GM18511 (cell line): ENCODE measurements at regions not wholly inside any gene's neighbourhood (a gene's known extent, or its start where the extent isn't known, plus 50 kb on each side); places are given as distances from the start of the nearest gene placed in this dataset.
"Not testable (repeated sequence)": the region's sequence is repeated elsewhere in the genome, so short reads cannot be mapped to it uniquely, and the experiment has no call there.

Source experiments
- ATAC-seq: cut with Tn5 transposase; IDR thresholded peaks from one replicate; pipeline ENCODE4 v1.9.1; 2021; ENCODE audit warnings: mild to moderate bottlenecking, moderate library complexity; ENCODE audit not compliant: unreplicated experiment

DNA sequence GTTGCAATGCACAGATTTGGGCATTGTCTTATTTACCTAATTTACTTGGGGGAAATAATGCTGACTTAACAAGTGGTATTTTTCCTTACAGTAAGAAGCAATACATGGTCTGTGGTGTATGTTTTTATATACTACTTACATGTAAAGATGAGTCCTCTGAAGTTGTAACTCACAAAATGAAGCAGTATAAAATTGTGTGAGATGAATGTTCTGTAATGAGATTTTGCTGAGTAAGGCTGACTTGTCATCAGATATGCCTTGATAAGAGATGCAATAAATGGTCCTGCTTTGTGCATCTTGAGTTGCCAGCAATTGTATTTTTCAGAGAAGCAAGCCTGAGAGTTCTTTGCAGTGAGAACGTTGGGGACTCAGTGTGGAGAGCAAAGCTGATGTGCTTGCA is 92.2 kb upstream of the GNAQ start:
- ATAC-seq: no peak

DNA sequence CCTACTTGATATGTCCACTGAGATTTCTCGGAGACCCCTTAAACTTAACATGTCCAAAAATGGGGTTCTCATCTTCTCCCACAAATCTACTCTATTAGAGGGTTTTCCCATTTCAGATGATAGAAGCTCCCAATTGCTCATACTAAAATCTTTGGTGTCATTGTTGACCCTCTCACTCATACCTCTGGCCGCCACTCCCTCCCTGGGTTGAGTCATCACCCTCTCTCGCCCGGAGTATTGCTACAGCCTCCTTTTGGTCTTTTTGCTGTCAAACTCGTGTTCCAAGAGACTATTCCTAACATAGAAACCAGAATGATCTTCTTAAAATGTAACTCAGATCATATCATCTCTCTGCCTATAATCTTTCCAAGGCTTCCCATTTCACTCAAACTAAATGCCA is 91.0 kb upstream of the GNAQ start:
- ATAC-seq: no peak

DNA sequence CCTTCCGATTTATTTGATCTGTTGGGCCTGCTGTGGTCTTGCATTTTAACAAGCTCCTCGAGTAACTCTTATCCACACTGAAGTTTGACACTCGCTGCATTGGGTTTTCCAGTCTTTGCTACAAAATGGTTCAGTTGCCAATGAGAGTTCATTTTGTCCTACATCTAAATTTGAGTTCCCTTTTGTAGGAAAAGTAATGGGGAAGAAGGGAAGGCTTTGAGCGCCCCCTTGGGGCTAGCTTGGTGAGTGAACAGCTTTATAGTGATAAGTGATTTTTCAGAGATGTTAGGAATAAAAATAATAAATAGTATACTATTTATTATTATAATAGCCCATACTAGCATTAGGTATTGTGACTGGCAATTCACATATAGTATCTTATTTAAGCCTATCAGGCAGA is 89.9 kb upstream of the GNAQ start:
- no peak for ATAC-seq

DNA sequence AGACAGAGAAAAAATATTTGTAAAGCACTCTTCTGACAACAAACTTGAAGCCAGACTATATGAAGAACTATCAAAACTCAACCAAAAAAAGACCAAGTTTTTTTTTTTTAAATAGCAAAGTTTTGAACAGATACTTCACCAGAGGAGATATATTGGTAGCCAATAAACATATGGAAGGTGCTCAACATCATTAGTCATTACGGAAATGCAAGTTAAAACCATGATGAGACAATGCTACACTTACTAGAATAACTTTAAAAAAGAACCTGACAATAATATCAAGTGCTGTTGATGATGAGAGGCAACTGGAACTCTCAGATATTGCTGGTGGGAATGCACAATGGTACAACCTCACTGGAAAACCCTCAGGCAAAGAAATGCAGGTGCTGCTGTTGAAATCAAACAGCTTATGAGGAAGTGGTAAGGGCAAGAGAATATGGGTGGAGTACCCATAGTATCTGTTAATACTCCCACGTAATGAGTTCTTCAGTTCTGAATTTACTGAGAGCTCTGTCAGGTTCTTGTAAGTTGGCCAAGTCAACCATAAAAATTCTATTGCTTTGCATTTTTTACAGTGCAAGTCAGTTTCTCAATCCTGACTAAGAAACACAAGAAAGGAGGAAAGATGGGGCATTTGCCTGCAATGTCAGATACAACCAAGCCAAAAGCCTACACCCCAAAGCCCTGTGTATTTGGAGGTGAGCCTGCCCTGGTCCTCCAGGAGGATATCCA is 87.3 kb upstream of the GNAQ start:
- ATAC-seq: peak; percentile 95

DNA sequence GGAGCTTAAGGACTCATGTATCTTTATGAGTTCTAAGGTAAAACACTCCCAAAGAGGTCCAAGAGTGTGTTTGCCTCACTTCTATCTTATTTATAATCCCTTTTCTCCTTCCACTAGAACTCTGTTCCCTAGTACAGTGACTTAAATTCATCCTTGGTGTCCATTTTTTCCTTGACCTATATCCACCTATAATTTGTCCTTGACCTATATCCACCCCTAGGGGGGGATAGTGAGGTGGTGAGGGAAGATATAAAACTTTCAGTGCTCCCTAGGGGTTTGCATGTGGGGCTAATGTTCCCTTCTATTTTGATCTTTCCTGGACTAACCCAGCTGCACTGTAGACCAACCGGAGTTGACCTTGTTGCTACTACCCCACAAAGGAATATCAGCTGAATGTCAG is 83.5 kb upstream of the GNAQ start:
- no peak for ATAC-seq

DNA sequence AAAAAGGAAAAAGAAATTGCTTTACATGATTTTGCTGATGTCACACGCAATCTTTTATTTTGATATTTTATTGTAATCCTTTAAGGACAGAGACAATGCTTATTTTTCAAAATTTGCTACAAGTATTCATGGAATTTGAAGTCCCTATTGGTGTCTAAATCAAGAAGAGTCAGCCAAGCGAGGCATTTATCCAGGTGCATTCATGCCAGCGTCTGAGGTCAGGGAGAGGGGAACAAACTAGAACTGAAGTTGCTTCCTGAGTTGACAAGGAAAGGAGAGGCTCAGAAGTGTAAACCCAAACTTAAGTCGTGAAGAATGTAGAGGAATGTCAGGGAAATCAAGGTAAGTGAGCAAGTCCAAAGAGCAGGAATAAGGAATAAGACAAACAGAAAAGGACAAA is 83.0 kb upstream of the GNAQ start:
- ATAC-seq: no peak

DNA sequence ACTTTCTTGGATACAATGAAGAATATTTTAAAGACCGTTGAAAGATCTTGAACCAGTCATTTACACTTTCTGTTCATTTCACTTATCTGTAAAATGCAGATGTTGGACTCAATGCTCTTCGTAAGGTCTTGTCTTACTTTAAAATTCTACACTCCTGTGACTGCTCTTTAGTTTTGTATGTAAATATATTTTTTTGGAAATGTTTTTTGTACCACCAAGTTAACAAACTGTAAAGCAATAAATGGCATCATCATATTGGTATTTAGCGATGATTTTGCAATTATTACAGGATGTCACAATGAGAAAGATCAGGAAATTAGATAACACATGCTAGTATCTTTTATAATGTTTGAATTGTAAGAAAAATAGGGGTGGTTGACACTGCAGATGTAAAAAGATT is 80.8 kb upstream of the GNAQ start:
- ATAC-seq: no peak

DNA sequence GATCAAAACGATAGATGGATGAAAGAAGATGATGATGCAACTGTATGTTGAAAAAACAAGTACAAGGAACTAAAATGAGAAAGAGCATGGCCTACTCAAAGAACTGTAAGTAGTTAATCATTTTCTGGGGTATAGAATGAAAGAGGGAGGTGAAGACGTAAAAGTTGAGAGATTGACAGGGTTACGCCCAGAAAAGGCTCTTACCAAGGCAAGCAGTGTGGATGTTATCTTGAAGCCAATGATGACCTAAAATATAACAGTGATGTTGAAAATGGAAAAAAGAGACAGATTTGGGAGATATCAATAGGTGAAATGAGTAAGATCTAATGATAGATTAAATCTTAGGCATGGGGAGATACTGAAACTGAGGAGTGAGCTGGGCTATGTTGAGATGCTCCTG is 80.4 kb upstream of the GNAQ start:
- ATAC-seq: no peak

DNA sequence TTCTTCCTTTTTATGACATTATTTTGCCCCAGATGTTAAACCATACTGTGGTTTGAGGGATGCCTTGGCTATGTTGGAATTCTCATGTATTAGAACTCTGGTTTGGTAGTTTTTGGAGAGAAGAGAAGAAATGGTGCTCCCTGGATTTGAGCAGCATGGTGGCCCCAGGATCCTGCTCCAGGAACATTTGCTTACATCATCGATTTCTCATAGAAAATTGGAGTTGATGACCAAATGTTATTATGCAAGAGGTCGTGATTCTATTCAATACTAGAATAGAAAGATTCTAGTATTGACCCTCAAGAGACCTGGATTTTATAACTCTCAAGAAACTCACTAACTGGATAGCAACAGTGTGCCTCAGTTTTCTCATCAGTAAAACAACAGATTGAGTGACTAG is 77.5 kb upstream of the GNAQ start:
- no peak for ATAC-seq

DNA sequence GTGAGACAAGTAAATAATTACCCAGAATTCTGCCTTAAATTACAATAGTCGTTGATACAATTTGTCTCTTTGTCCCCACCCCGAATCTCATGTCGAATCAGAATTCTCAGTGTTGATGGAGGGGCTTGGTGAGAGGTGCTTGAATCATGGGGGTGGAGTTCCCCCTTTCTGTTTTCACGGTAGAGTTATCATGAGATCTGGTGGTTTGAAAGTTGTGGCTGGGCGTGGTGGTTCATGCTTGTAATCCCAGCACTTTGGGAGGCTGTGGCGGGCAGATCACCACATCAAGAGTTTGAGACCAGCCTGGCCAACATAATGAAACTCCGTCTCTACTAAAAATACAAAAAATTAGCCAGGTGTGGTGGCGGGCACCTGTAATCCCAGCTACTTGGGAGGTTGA is 75.0 kb upstream of the GNAQ start:
- ATAC-seq: not testable (repeated sequence)

DNA sequence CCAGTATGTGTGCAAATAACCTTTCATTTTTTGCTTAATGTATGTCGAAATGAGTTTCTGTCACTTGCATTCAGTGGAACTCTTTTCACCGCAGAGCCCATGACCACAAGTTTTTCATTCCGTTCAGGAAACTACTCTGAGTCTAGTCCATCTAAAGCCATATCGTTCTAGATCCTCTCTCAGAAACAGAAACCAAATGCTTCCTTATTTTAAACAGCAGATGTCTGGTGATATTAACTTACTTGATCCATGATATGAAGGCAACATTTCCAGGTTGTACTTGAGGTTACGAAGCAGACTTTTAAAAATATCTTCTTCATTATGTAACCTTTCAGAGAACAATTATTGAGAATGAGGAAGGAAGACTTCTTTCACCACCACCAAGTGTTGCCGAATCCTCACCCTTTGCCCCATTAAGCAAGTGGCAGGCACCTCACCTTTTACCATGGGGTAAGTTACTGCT is 72.4 kb upstream of the GNAQ start:
- peak; percentile 87 for ATAC-seq

DNA sequence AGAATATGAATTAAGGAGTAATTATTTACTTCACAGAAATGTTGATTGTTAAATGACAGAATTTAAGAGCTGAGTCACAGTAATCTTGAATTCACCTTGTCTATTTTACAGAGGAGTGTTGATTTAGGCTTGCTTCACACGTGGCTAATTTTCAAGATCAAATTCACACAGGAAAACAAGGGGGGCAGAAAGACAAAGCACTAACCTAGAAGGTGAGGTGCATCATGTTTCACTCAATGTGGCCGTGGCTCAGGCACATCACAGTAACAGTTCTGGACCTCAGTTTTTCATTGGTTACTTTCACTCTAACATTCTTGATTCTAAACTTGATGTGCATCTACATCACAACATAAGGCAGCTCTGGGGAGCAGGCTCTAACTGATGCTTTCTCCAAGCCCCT is 69.6 kb upstream of the GNAQ start:
- no peak for ATAC-seq

DNA sequence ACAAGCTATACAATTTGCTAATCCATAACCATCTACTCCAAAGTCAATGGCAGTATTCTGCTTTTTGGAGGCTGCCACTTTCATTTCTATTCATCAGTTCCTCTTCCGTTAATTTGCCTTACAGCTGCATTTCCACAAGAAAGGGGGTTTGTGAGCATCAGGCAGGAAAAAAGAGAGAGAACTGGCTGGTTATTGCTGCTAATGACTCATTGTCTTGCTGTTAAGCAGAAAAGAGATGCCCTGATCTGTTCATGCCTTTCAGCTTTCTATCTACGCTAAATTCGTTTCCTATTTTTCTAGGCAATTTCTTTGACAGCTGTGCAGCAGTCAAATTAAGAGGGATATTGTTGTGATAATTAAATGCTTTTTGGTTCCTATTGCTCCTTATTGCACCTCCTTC is 65.9 kb upstream of the GNAQ start:
- no peak for ATAC-seq

DNA sequence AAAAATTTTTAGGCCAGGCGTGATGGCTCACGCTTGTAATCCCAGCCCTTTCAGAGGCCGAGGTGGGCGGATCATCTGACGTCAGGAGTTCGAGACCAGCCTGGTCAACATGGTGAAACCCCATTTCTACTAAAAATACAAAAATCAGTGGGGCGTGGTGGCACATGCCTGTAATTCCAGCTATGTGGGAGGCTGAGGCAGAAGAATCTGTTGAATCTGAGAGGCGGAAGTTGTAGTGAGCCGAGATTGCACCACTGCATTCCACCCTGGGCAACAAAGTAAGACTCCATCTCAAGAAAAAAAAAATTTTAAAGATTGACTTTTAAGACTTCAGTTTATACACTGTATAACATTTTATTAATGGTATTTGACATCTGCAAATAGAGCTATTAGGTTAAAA is 60.1 kb upstream of the GNAQ start:
- ATAC-seq: no peak

DNA sequence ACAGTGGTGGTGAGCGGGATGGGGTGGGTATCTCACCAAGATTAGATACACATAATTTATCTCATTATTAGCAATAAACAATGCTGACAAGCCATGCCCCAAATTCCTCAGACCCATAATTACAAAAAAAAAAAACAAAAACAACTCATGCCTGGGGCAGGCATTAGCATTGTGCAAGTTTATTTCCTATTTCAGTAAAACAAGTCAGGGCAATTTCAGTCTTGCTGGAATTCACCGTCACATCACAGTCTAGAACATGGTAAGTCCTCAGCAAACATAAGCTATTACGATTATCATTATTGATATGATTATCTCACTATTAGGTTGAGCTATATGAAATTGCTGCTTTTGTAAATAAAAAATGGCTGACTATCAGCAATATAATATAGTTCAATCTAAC is 57.5 kb upstream of the GNAQ start:
- no peak for ATAC-seq

DNA sequence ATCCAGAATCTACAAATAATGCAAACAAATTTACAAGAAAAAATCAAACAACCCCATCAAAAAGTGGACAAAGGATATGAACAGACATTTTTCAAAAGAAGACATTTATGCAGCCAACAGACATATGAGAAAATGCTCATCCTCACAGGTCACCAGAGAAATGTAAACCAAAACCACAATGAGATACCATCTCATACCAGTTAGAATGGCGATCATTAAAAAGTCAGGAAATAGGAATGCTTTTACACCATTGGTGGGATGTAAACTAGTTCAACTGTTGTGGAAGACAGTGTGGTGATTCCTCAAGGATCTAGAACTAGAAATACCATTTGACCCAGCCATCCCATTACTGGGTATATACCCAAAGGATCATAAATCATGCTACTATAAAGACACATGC is 56.6 kb upstream of the GNAQ start:
- ATAC-seq: not testable (repeated sequence)
